SK-N-MC (cell line): ENCODE measurements at regions not wholly inside any gene's neighbourhood (a gene's known extent, or its start where the extent isn't known, plus 50 kb on each side); places are given as distances from the start of the nearest gene placed in this dataset.
"Not testable (repeated sequence)": the region's sequence is repeated elsewhere in the genome, so short reads cannot be mapped to it uniquely, and the experiment has no call there.

Source experiments
- DNase-seq: peaks from one replicate; pipeline ENCODE4 v3.0.0-alpha.2; 2011; ENCODE audit warnings: low read depth, low spot score
- H3K27ac ChIP-seq: fragments of 200-600 bp; sonication (generic); 2 replicates; pipeline ENCODE4 v1.5.1; 2016; ENCODE audit warnings: mixed run types
- H3K36me3 ChIP-seq: fragments of 200-600 bp; sonication (generic); 2 replicates; pipeline ENCODE4 v1.6.1; 2017; ENCODE audit warnings: antibody characterized with exemption, low read length, mixed read lengths; ENCODE audit not compliant: insufficient read depth
- H3K4me3 ChIP-seq: fragments of 200-600 bp; sonication (generic); 2 replicates; pipeline ENCODE4 v1.5.1; 2016
- H3K9ac ChIP-seq: fragments of 200-600 bp; sonication (generic); 2 replicates; pipeline ENCODE4 v1.8.0; 2017; ENCODE audit warnings: mixed run types, mixed read lengths; ENCODE audit not compliant: insufficient read length
- H3K9me3 ChIP-seq: fragments of 200-600 bp; sonication (generic); 2 replicates; pipeline ENCODE4 v1.6.1; 2017; ENCODE audit warnings: low read depth, mild to moderate bottlenecking, antibody characterized with exemption, low read length, moderate library complexity, mixed read lengths
- EZH2 ChIP-seq: fragments of 200-600 bp; sonication (generic); IDR thresholded peaks from one replicate; pipeline ENCODE4 v1.6.1; 2017; ENCODE audit warnings: antibody characterized with exemption
- FOXP2 ChIP-seq: optimal IDR thresholded peaks from 2 replicates; pipeline ENCODE3; 2011; ENCODE audit warnings: mild to moderate bottlenecking, moderate library complexity; ENCODE audit not compliant: insufficient read depth; ENCODE audit errors: extremely low read length, control extremely low read depth
- POLR2AphosphoS5 ChIP-seq: IDR thresholded peaks from 2 replicates; pipeline ENCODE4 v1.6.1; 2012; ENCODE audit warnings: mild to moderate bottlenecking, low read depth, low read length, borderline replicate concordance

DNA sequence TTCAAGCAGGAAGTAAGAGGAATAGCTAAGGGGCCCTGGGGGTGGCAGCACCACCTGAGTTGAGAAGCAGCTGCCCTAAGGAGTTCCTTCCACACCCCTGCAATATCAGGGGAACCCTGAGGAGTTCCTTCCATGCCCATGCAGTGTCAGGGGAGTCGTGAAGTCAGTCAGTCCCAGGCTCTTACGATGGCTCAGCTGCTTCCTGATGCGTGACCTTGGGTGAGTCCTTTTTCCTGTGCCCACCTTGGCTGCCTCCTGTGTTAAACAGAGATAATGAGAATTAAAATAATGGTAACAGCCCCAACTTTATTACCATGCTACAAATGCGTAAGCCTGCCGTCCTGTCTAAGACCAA is 181.1 kb downstream of the MIAT start:
- Histone ChIP-seq H3K27ac (no peak overlapping the region), H3K9me3 (no peaks in the 10 kb centered on the region), H3K4me3 (no peak overlapping the region), H3K9ac (no peak overlapping the region), H3K36me3 (no peaks in the 10 kb centered on the region)
- TF ChIP-seq POLR2AphosphoS5 (no peak), EZH2 (no peak), FOXP2 (no peak)
- no peak for DNase-seq

DNA sequence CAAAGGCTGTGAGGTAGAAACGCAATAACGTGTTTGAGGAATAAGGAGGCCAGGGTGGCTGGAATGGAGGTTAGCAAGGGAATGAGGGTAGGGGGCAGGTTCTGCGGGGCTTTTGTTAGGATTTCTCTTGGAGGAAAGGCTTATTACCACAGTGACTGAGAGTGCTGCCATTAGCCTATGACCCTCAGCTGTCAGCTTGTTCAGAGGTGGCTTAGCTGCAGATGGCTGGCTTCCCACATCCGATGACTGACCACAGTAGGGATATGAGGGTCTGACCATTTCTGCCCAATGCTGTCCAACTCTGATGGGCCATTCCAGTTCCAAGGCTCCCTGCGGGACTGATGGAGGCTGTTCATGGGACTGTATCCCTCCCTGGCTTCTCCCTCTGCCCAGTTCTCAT is 181.8 kb downstream of the MIAT start:
- TF ChIP-seq FOXP2 (no peak), EZH2 (no peak), POLR2AphosphoS5 (no peak)
- Histone ChIP-seq H3K36me3 (no peaks in the 10 kb centered on the region), H3K9ac (no peak overlapping the region), H3K9me3 (no peaks in the 10 kb centered on the region), H3K4me3 (no peak overlapping the region), H3K27ac (no peak overlapping the region)
- DNase-seq = no peak

DNA sequence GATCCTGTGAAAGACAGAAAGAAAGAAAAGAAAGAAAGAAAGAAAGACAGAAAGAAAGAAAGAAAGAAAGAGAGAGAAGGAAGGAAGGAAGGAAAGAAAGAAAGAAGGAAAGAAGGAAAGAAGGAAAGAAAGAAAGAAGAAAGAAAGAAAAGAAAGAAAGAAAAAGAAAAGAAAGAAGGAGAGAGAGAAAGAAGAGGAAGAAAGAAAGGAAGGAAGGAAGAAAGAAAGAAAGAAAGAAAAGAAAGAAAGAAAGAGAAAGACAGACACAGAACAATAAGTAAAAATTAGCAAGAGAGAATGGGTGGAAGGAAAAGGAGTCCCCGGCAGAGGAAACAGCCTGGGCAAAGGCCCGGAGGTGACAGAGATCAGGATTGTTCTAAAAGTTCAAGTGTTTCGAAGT is 183.4 kb downstream of the MIAT start:
- H3K4me3 ChIP-seq, H3K9ac ChIP-seq, H3K9me3 ChIP-seq, H3K36me3 ChIP-seq, H3K27ac ChIP-seq, DNase-seq: not testable (repeated sequence)

DNA sequence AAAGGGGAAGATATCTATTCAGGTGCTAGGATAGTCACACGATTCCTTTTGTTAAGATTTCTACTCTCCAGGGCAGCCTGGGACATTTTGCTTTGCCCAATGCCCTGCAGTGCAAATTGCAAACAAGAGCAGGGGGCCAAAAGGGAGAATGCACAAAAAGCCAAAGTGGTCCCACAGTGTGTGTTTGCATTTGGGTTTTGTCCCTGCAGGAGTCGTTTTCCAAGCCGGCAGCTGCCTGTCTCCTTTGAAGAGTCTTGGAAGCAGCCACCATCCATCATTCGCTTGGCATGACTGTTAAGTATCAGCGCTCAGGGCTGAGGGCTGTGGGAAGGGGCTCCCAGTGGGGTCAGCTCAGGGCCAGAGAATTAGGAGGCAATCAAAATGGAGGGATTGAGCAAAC is 184.7 kb downstream of the MIAT start:
- no peak for DNase-seq
- H3K27ac ChIP-seq = no peak overlapping the region
- no peak for TF ChIP-seq FOXP2
- no peak for TF ChIP-seq EZH2
- no peak for TF ChIP-seq POLR2AphosphoS5
- H3K9ac ChIP-seq = no peak overlapping the region
- no peaks in the 10 kb centered on the region for H3K36me3 ChIP-seq
- H3K9me3 ChIP-seq = no peaks in the 10 kb centered on the region
- no peak overlapping the region for H3K4me3 ChIP-seq

DNA sequence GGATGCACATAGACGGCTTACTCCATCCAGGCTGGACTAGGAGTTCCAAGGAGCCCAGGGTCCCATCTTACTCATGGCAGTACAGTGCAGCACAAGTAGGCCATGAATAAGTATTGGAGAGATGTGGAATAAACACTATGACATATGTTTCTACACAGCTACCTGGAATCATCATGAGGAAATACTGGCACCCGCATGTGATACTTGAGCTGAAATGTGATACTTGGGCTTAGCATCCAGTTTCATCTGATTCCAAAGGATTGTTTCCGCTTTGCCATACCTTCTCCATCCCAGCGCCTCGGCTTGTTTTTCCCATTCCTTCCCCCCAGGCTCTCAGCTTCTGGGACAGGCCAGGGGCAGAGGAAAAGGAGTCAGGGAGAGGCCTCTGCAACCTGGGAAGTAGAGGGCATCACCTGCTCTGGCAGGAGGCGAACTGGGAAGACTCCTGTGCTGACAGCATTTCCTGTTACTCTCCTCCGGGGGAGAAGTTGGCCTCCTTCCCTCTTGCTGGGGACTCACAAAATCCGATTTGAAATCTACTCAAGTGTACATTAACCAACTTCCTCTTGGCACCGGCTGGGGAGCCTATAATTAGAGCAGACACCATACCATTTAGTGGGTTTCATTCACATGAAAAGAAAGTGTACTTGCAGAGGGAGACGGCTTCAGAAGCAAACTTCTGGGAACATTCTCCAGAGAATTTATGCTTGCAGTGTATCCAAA is 187.8 kb downstream of the MIAT start:
- H3K9ac ChIP-seq = no peak overlapping the region
- H3K4me3 ChIP-seq = no peak overlapping the region
- no peaks in the 10 kb centered on the region for H3K36me3 ChIP-seq
- H3K9me3 ChIP-seq = no peaks in the 10 kb centered on the region
- H3K27ac ChIP-seq = no peak overlapping the region
- DNase-seq = peak; percentile 12
- no peak for TF ChIP-seq POLR2AphosphoS5

DNA sequence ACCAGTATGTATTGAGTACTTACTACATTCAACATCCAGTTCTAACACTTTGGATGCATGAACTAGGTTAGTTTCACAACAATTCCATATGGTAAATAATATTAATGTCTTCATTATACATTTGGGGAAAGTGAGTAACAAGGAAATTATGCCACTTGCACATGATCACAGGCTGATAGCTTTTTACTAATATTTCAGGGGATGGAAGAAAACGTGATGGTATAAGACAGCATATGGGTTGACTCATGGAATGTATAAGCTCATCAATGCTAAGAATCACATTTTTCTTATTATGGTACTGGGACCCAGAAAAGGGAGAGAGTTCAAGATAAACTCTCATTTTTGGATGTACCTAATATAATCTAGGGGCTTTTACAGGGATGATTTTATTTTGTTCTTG is 188.7 kb downstream of the MIAT start:
- DNase-seq = no peak
- H3K9ac ChIP-seq = no peak overlapping the region
- H3K4me3 ChIP-seq = no peak overlapping the region
- H3K27ac ChIP-seq = no peak overlapping the region
- TF ChIP-seq POLR2AphosphoS5 = no peak
- TF ChIP-seq EZH2 = no peak
- no peak for TF ChIP-seq FOXP2
- H3K9me3 ChIP-seq = no peaks in the 10 kb centered on the region
- no peaks in the 10 kb centered on the region for H3K36me3 ChIP-seq

DNA sequence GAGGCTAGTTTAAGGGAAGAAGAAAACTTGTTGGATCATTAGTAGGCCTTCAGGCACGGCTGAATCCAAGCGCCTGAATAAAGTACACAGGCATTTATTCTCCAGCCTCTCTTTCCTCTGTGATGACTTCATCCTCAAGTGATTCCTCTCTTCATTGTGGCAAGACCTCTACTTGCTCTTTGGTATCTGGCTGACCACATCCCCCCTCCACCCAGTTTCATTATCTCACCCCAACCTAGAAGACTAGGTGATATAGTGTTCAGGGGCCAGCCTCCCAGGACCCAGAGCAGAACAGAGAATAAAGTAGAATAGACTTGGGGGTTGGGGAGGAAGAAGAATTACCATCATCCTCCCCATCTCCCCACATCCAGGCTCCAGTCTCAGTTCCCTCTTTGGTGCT is 189.3 kb downstream of the MIAT start:
- Histone ChIP-seq H3K9me3 (no peaks in the 10 kb centered on the region), H3K36me3 (no peaks in the 10 kb centered on the region), H3K4me3 (no peak overlapping the region), H3K27ac (no peak overlapping the region), H3K9ac (no peak overlapping the region)
- TF ChIP-seq FOXP2 (no peak), POLR2AphosphoS5 (no peak), EZH2 (no peak)
- no peak for DNase-seq

DNA sequence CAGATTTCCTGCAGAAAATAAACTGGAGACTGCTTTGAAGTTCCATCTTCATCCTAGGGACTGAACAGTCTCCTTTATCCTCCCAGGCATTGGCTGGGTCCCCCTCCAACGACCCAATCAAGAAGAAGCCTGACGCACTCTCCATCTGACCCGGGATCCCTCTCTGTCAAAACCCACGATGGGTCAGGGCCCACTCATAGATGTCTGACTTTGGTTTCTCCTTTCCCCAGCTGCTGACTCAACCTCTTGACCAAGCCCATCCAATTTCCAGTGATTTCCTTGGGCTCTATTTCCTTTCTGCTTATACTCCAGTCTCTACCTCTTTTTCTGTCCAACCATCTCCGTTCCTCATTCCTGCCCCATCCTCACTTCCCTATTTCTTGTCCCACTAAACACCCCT is 189.7 kb downstream of the MIAT start:
- H3K36me3 ChIP-seq = no peaks in the 10 kb centered on the region
- no peak for DNase-seq
- H3K27ac ChIP-seq = no peak overlapping the region
- no peak overlapping the region for H3K4me3 ChIP-seq
- no peaks in the 10 kb centered on the region for H3K9me3 ChIP-seq
- no peak for TF ChIP-seq POLR2AphosphoS5
- no peak overlapping the region for H3K9ac ChIP-seq

DNA sequence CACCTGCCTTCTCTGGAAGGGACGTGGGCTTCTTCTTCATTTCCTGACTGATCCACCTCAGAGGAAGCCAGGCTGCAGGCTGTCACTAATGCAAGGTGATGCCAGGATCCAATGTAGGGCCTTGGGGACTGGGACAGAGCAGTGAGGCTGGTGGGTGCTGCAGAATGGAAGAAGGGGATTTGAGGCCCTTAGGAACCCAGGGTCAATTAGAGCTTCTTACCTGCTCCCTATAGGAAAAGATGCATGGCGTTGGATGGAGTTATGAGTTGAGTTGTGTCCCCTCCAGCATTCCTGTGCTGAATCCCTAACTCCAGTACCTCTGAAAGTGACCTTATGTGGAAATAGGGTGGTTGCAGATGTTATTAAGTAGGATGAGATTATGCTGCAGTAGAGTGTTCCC is 190.4 kb downstream of the MIAT start:
- H3K9me3 ChIP-seq = no peaks in the 10 kb centered on the region
- no peak for TF ChIP-seq POLR2AphosphoS5
- TF ChIP-seq EZH2 = no peak
- TF ChIP-seq FOXP2 = no peak
- DNase-seq = no peak
- H3K27ac ChIP-seq = no peak overlapping the region
- no peaks in the 10 kb centered on the region for H3K36me3 ChIP-seq
- H3K4me3 ChIP-seq = no peak overlapping the region
- no peak overlapping the region for H3K9ac ChIP-seq
